ENCODE measurements at regions not wholly inside any gene's neighbourhood (a gene's known extent, or its start where the extent isn't known, plus 50 kb on each side); places are given as distances from the start of the nearest gene placed in this dataset.

DNA sequence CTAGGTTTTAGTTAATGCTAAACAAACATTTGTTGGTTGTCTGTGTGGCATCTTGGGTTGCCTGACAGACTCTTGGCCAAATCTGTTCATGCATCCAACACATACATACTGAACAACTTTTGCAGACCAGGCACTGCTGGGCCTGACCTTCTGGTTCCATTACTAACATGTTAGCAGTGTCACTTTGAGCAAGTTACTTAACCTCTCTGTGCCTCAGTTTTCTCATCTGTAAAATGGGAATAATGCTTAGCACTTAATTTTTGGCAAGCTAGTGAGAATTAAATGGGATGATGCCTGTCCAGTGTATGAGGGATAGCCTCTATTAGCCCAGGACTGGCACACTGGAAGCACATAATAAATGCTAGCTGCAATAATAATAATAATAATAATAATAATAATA, 169.9 kb downstream of the DHX35 start:
- no peak for DNase-seq (ENCODE audit: low spot score)
- TF ChIP-seq, protein P1, sequence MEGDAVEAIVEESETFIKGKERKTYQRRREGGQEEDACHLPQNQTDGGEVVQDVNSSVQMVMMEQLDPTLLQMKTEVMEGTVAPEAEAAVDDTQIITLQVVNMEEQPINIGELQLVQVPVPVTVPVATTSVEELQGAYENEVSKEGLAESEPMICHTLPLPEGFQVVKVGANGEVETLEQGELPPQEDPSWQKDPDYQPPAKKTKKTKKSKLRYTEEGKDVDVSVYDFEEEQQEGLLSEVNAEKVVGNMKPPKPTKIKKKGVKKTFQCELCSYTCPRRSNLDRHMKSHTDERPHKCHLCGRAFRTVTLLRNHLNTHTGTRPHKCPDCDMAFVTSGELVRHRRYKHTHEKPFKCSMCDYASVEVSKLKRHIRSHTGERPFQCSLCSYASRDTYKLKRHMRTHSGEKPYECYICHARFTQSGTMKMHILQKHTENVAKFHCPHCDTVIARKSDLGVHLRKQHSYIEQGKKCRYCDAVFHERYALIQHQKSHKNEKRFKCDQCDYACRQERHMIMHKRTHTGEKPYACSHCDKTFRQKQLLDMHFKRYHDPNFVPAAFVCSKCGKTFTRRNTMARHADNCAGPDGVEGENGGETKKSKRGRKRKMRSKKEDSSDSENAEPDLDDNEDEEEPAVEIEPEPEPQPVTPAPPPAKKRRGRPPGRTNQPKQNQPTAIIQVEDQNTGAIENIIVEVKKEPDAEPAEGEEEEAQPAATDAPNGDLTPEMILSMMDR (IDR thresholded peaks at IDR 0.05; ENCODE audit: extremely low read depth, missing control alignments), result no peak

DNA sequence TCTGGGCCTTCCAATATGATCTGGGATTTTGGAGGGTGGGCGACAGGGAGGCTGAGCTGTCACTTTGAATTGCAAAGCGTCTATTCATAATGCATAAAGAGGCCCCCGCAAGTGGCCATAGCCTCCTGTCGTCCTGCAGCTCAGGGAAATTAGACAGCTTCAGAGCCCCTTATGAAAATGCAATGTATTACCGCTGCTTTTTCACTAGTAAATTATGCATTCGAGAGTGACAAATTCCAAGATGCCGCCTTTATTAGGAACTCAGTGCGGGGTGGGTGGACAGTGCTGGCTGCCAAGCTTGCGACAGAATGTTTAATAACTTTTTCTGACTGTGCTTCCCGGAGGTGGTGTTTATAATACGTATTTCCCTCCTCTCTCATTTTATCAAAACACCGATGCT, 168.5 kb downstream of the DHX35 start:
- TF ChIP-seq, protein P1 (IDR thresholded peaks at IDR 0.05; ENCODE audit: extremely low read depth, missing control alignments), result no peak
- no peak for DNase-seq (ENCODE audit: low spot score)

DNA sequence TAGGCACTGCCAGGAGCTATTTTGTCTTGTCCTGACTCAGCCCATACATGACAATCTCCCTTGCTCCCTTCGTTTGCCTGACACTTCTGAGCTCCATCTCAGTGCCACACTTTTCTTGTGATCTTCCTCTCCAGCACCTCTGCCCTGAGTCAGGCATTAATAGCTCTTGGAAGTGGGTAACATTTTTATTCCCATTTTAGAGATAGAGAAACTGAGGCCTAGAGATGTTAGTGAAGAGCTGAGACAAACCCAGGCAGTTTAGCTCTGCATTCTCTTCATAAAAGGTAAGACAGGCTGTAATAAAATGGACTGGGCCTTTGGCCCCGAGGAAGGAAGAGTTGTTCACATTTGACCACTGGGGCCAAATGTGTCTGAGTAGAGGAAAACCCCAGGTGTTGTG, 167.4 kb downstream of the DHX35 start:
- TF ChIP-seq, protein P1 (IDR thresholded peaks at IDR 0.05; ENCODE audit: extremely low read depth, missing control alignments), result no peak
- DNase-seq (ENCODE audit: low spot score), result no peak

DNA sequence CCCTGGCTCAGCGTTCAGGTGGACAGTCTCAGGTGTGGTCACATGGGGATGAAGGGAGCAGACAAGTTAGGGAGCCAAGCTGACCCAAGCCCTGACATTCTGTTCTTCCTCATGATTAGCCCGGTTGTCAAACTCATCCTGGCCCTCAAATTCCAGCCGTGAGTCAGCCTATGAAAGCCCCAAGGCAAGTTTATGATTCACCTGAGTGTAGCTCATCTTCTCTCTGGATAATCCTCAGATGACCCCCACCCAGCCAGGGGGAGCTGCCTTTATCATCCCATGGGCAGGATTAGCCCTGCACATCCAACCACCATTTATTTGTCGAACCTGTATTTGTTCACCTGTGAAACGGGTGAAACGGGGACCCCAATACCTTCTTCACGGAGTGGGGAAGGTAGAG, 161.9 kb downstream of the DHX35 start:
- no peak for DNase-seq (ENCODE audit: low spot score)
- TF ChIP-seq, protein P1 (IDR thresholded peaks at IDR 0.05; ENCODE audit: extremely low read depth, missing control alignments), result no peak

DNA sequence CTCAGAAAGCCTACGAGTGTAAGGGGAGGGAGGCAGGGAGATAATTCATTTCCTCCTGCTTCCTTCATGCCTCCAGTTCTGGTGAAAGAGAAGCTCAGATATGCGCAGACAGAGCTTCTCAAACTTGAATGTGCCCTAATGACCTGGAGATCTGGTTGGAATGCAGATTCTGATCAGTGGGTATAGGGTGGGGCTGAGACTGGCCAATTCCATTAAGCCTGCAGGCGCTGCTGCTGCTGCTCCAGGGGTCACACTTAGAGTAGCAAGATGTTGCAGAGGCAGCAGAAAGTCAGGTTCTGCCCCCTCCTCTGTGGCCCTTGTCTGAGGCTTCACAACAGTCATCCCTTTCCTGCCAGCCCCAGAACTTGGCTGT, 161.0 kb downstream of the DHX35 start:
- DNase-seq (ENCODE audit: low spot score), result no peak
- TF ChIP-seq, protein P1 (IDR thresholded peaks at IDR 0.05; ENCODE audit: extremely low read depth, missing control alignments), result no peak

DNA sequence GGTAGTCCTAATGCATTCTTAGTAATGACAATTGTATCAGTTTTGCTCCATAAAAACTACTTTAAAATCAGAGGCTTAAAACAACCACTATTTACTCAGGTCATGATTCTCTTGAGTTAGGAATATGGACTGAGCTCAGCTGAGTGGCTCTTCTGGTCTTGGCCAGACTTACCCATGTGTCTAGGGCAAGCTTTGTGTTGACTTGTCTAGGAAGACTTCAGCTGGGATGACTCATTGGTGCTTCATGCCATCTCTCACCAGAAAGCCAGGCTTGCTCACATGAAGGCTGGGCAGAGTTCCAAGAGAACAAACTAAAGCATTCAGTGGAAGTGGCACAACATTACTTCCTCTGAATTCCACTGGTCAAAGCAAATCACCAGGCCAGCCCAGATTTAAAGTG, 155.3 kb downstream of the DHX35 start:
- DNase-seq (ENCODE audit: low spot score), result no peak
- TF ChIP-seq, protein P1 (IDR thresholded peaks at IDR 0.05; ENCODE audit: extremely low read depth, missing control alignments), result no peak

DNA sequence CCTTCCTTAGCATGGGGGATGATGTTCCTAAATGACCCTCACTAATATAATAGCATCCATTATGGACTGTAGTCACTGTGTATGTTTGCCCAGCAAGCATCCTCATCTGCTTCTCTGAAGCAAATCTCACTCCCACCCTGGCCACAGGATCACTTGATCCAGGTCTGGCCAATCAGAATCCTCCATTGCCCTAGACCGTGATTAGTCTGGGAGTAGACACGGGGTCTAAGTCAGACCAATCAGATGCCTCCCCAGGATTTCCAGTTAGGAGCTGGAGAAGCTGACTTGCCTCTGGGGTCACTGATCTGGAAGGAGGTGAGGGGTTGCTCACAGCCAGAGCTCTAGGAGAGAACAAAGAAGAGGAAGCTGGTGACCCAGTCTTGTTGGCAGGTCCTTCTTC, 153.9 kb downstream of the DHX35 start:
- DNase-seq (ENCODE audit: low spot score), result no peak
- TF ChIP-seq, protein P1 (IDR thresholded peaks at IDR 0.05; ENCODE audit: extremely low read depth, missing control alignments), result no peak
